GM18517 (cell line): ENCODE measurements at regions not wholly inside any gene's neighbourhood (a gene's known extent, or its start where the extent isn't known, plus 50 kb on each side); places are given as distances from the start of the nearest gene placed in this dataset.
"Not testable (repeated sequence)": the region's sequence is repeated elsewhere in the genome, so short reads cannot be mapped to it uniquely, and the experiment has no call there.

Source experiments
- ATAC-seq: cut with Tn5 transposase; IDR thresholded peaks from one replicate; pipeline ENCODE4 v1.9.1; 2021; ENCODE audit warnings: mild to moderate bottlenecking, moderate library complexity; ENCODE audit not compliant: unreplicated experiment

DNA sequence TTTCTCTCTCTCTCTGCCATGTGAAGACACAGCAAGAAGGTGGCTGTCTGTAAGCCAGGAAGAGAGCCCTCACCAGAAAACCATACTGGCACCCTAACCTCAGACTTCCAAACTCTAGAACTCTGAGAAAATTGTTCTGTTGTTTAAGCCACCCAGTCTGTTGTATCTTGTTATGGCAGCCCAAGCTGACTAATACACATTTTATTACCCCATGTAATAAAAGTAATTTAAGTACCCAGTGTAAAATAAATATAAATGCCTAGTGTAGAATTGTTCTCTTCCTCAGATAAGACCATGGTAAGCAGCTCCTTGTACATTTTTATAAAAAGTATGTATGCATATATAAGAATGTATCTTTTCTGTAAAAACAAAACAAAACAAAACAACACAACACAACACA, 119.7 kb downstream of the DTL start:
- ATAC-seq, result no peak

DNA sequence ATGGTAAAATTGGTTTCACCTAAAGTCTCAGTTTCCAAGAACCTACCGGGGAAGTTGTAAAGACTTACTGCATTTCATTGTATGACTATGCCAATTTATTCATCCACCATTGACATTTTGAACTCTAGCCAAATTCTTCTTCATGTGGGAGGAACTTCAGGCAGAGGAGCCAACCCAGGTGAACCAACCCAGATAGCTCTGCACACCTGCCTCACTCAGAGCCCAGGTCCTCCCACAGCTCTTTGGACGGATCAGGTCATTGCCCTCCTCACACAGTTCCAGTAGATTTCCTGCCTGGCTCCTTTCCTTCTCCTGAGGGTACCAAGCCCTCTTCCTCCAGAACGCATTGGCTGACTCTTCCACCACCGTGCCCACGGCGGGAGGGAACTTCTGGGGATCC, 121.7 kb downstream of the DTL start:
- no peak for ATAC-seq

DNA sequence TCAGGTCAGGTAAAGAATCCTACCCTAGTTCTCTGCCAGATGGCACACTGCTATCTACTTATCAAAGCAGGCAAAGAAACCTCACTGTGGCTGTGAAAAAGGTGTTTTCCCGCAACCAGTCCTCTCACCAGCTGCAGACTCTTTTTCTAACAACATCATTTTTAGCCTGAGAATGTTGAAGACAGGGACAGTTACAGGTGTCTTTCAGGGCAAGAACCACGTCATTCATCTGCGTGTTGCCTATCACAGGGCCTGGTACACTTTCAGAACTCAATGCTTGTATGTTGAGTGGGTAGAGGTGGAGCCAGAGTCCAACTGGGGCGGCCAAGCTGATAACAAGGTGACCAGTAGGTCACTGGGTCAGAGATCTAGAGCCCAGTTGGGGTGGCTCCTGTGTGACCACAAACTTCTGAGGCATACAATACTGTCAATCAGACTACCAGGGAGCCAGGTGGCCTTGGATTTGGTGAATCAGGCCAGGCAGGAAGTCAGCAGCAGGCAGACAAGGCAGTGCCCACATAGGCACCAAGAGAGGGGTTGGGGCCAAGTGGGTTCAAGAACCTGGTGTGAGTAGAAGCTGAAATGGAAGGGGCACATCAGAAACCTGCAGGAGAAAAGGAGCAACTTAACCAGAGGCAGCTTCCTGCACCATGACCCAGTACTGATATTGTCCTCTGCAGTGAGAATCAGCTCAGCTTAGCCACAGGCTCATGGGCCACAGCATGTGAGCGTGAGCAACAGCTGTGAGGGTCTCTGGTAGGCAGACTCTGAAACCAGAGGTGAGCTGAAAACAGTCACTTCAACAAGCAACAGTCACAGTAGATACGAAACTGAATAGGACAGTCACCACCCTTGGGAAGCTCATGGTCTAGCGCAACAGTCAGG, 123.6 kb downstream of the DTL start:
- no peak for ATAC-seq

DNA sequence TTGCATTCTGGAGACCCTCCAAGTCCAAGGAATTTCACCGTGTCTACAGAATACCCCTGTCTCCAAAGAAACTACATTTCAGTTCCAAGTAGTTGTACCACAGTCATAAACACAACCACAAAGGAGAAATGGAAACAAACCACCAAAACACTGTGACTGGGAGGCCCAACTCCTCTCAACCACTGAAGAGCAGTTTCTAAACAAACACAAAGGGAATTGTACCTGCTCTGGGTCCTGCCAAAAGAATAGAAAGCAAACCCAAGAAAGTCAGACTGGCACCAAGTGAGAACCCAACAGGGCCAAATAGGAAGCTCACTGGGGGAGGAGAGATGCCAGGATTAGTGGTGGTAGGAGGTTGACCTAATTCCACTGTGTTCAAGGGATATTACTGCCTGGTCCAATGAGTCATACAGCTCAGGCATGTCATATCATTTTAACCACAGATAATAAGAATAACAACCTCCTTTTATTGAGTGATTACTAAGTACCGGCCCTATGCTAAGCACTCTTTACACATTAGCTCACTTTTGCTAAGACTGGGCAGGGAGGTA, 123.9 kb upstream of the PPP2R5A start:
- no peak for ATAC-seq

DNA sequence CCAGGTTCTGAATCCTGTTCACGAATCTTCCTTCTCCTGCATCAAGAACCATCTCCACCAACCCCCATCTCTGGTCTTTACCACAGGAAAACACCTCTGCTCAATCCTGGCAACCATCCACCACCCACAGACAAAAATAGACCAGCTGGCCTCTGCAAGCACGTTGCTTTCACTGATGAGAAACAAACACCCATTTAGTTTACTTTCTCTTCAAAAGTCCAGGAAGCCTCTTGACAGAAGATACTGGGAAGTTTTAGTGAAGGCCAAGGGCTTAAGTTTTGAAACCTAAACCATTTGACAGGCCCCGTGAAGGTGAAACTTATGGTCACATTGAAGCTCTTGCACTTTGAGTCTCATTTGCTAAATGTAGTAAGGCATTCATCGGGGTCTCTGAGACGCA, 122.6 kb upstream of the PPP2R5A start:
- no peak for ATAC-seq

DNA sequence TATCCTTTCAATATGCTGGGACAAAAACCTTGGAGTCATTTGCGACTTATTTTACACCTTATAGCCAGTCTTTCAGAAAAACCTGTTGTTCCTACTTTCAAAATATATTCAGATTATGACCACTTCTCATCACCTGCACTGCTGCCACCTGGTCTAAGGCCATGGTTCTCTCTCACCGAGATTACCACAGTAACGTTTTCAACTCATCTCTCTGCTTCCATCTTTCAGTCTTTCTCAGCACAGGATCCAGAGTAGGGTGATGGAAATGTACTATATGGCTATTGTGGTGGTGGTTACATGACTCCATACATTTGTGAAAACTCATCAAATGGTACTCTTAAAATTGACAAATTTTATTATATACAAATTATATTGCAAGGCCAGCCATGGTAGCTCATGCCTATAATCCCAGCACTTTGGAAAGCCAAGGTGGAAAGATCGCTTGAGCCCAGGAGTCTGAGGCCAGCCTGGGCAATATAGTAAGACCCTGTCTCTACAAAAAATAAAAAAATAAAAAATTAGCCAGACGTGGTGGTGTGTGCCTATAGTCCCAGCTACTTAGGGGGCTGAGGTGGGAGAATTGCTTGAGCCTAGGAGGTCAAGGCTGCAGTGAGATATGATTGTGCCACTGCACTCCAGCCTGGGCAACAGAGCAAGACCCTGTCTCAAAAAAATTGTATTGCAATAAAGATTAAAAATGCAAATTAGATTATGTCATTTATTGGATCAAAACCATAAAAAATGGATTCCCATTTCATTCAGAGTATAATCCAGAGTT, 120.9 kb upstream of the PPP2R5A start:
- ATAC-seq, result no peak

DNA sequence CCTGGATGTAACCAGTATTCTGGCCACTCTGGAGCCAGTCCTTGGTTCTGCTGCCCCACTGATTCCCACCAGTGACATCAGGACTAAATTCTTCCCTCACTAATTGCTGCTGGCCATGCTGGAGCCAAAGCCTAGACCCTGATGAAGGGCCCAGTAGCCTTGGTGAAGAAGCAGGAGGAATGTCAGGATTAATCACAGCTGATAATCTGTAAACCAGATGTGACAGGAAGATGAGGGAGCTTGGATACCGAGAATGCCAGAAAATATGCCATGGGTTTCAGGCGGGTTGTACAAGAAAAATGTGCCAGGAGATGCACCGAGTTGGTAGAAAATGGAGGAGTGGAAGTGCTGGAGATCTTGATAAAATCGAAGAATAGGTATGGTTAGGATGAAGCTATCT, 119.0 kb upstream of the PPP2R5A start:
- no peak for ATAC-seq

DNA sequence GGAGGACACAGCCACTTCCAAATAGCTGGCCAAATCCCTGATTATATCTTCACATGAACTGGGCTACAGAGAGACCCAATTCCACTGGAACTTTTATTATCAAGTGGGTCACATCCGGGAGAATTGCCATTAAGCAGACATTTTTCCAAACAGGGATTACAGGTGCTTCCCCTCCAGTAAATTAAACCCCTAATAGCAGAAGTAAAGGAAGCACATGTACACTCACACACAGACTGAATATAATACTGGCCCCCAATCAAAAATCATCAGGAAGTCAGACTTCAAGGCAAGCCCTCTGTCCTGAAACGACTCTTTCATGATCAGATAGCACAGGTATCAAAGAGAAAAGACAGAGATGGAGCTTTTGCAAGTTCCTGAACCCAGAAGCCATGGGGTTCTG, 118.6 kb upstream of the PPP2R5A start:
- ATAC-seq, result no peak

DNA sequence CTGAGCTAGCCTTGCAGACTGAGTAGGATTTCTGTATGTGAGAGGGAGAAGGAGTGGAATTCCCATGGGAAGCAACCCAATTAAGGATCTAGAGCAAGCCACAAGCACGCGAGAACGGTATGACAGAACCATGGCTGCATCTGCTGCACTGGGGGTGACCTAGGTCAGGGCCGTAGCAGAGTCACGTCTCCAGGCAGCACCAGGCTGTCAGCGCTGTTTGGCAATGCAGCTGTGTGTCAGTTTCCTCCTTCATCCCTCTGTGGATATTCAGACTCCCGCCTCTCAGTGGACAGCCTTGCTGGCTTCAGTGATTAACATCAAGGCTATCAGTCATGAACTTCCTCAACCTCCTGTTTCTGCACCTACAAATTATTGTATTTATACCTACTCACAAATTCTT, 118.1 kb upstream of the PPP2R5A start:
- no peak for ATAC-seq

DNA sequence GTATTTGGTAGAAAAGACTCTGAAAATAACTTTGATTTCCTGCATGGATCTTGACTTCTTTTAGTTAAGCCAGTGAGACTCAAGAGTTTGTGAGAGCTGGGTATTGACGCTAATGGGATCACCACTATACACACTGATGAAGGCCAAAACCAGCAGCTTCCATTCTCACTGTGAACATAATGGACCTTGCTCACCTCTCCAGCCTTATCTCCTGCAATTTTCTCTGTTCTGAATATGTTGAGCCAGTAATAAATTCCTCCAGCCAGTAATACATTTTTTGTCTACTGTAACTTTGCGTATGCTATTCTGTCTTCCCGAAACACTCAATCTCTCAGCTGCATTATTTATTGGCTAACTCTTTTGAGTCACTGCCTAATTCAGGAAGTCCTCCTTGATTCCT, 111.6 kb upstream of the PPP2R5A start:
- ATAC-seq, result no peak

DNA sequence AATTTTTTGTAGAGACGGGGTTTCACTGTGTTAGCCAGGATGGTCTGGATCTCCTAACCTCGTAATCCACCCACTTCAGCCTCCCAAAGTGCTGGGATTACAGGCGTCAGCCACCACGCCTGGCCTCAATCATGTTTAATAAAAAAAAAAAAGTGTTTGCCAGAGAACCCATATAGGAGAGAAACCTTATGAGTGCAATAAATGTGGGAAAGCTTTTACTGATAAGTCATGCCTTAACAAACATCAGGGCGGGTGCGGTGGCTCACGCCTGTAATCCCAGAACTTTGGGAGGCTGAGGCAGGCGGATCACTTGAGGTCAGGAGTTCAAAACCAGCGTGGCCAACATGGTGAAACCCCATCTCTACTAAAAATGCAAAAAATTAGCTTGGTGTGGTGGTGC, 110.9 kb upstream of the PPP2R5A start:
- ATAC-seq, result not testable (repeated sequence)

DNA sequence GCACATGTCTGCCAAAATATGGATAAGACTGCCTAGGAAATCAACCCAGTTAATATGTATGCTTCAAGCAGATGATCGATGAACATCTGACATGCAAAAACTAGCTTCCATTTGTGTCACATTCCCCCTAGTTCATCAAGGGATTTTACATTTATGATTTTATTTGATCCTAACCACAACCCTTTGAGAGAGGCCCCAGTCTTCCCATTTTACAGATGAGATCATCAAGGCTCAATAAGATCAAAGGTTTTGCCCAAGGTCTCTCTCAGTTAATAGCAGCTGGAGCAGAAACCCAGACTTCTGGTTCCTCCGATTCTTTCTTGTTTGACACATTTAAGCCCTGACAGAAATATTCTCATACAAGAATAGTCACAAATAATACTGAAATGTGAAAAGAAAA, 107.7 kb upstream of the PPP2R5A start:
- no peak for ATAC-seq

DNA sequence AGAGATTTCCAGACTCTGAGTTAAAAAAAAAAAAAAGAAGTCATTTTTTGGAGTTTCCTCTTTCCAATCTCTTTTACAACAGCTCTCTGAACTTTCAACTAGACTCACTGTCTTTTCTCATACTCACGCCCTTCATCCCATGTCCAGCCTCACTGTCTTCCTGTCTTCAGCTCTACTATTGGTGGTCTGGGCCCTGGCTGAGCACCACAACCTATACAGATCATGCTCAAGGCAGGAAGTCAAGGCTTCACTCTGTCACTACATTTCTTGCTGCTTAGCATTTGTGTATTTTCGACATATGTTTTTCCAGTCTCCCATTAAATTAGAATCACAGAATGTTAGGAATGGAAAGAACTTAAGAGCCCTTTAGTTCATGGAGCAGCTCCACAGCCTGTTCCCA, 106.4 kb upstream of the PPP2R5A start:
- ATAC-seq, result no peak

DNA sequence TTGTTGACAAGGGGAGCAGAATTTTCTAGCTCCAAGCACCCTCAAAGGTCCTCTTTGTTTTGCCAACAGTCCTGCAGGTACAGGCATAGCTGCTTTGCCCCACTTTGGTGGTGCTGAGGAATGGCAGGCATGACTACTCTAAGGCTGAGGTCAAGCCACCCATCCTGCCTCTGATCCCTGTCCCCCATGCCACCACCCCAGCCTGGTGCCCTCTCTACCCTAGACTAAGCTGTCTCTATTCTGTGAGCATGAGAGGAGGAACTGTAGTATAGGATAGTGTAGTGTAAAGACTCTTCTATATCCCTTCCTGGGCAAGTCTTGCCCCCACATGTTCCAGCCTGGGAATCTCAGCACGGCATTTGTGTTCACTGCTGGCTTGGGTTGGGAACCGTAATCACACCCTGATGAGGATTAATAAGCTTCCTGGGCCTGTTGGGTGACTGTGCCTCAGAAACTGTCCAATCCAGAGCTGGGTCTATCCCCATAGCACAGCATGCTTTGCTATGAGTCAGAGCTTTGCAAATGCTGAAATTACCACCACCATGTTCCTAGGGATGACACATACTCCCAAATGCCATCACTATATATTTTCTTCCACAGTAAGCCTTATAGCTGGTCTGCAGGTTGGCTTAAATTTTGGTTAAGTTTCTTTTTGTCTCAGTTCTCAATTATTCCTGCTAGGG, 105.7 kb upstream of the PPP2R5A start:
- ATAC-seq, result no peak

DNA sequence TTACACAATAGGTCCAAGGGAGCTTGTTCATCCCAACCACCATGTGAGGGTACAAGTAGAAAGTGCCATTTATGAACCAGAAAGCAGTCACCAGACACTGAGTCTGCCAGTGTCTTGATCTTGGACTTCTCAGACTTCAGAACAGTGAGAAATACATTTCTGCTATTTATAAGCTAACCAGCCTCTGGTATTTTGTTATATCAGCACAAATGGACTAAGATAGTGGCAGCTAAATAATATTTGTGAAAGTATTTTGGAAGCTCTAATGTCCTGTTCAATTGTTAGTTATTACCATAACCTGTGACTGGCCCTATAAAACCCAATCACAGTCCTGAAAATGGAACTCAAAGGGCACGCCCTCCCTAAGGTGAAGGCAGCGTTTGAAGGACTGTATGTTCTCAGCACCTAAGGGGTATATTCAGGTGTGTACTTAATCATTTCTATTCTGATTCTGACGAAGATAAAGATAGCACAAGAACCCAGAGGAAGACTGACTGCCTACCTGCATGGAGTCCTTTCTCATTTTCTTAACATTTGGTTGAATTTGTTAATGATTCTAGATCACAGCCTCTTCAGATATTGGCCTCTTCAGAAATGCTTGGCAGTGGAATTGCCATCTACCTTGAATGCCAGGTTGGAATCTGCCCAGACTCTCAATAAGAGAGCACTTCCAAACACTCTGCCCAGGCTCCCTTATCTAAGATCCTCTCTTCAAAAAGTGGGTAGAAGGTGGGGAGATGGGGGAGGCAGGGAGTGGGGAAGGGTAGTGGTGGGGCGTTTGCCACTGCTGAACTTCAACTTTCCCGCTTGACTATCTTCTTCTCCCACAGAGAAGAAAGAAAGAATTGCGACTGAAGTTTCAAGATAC, 104.0 kb upstream of the PPP2R5A start:
- no peak for ATAC-seq

DNA sequence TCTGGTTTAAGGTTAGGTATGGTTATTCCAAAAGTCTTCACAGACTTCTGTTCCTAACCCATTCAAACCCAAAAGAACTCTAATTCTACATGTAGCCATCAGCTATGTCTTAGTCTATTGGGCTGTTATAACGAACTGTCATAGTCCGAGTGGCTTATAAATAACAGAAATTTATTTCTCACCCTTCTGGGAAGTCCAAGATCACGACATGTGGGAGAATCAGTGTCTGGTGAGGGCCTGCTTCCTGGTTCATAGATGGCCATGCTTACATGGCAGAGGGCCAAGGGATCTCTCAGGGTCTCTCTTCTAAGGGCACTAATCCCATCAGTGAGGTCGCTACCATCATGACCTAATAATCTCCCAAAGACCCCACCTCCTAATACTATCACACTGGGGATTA, 103.0 kb upstream of the PPP2R5A start:
- no peak for ATAC-seq

DNA sequence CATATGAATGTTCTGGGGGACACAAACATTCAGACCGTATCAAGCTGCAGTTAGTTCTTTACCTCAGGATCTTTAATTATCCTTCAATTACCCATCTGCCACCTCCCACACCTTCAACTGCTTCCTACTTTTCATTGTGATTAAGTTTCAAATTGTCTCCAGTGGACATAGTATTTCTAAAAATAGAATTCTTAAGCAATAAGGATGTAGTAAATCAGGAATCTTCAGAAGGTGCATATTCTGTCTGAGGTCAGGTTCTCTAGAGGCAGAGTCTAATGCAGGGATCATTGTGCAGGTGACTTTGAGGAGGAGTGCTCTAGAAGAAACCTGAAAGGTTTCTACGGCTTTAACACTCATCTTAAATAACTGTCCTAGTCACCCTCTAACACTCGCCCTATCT, 102.6 kb upstream of the PPP2R5A start:
- ATAC-seq, result no peak

DNA sequence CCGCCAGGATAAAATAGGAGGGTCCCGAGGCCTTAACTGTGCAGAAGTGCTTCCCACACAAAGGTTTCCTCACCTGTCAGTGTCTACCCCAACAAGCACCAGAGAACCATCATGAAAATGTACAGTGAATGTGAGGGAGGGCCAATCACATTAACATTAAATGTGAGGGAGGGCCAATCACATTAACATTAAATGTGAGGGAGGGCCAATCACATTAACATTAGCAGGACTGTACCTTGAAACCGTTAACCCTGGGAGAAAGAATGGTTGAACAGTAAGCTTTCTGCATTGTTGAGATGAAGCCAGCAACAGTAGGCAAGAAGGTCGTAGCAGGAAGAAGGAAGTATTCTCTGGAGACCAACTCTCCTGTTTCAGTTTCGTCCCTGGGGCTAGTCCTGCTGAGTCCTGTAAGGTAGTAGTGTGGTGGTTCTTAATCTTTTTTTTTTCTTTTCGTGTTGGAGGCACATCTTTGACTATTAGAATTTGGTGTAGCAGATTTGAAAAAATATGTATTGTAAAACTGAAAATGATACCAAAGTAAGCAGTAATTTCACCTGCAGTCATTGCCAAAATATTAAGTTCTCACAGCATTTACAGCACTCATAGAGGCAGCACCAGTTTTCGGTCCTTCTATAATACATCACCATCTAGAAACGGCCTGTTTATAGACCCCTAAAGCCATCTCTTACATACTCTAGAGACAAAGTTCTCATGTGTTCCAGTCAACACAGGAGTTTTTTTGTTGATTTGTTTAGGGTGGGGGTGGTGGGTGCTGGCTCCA, 98.6 kb upstream of the PPP2R5A start:
- peak; percentile 99 for ATAC-seq

DNA sequence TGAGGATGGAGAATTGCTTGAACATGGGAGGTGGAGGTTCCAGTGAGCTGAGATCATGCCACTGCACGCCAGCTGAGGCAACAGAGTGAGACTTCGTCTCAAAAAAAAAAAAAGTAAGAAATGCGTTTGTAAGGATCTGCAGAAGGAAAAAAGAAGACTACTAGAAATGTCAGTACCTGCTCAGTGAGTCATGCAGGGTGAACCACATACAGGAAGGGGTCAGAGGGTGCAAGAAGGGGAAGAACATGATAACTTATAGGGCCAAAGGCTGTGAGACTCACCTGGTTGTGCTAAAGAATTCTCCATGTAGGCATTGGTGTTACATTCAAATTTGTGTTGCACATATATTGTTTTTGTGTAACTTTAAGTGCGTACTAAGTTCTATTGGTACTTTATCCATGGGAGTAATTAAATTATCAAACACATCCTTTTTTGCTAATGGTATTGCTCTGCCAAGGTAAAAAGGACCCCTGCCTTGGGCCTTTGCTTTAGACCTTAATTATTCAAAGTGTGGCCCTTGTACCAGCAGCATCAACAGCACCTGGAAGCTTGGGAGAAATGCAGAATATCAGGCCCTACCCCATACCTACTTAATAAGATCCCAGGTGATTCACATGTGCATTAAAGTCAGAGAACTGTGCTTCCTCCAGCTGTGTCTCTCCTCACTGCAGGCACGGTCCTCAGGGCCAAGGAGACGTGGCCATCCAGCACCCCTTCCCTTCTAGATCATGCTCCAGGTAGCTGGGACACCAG, 96.4 kb upstream of the PPP2R5A start:
- no peak for ATAC-seq
